HG03575 (cell line): ENCODE measurements at regions not wholly inside any gene's neighbourhood (a gene's known extent, or its start where the extent isn't known, plus 50 kb on each side); places are given as distances from the start of the nearest gene placed in this dataset.
A peak's percentile ranks its signal among the peaks of the same experiment; 100 is the strongest.

Source experiments
- ATAC-seq: cut with Tn5 transposase; IDR thresholded peaks from one replicate; pipeline ENCODE4 v1.9.1; 2021; ENCODE audit not compliant: unreplicated experiment, insufficient number of reproducible peaks, low FRiP score; ENCODE audit errors: extremely low read depth

- ATAC-seq = no peak
Observed at GRCh38 chr6:51323056-51323455, 504.4 kb downstream of the TFAP2B start.

DNA sequence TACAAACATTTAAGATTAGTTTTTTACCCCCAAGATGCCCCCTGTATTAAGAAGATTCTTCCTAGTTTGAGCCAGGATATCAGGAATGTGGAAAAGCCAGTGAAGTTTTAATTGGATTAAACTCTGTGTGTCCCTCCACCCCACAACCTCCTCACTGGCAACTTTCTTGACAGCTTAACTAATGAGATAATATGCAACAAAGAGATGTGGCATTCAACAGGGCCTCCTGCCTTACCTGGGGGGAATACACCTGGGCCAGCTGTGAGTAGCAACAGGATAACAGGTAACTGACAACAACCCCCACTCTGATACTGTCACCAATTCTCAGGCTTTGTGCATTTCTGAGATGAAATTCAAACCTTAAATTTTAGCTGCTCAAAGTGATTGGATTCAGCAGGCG lies 512.3 kb downstream of the TFAP2B start:
- no peak for ATAC-seq

GRCh38 chr6:51335543-51335942 lies 516.9 kb downstream of the TFAP2B start:
- ATAC-seq = no peak

DNA sequence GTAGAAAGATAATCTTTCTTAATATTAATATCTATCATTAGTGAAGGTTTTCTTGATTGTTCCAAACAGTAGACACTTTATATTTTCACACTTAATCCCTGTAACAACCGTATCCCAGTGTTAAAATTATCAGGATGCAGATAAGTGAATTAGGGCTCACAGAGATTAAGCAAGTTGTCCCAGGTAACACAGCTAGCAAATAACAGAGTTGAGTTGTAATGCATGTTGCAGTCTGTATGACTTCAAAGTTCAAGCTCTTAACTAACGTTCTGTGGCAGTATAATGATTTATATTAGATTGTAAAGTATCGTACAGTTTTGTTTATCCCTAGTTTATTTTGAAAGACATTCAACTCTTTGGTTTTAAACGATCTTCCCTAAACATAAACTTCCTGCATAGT lies 517.5 kb downstream of the TFAP2B start:
- ATAC-seq = no peak

- ATAC-seq = no peak
Observed at GRCh38 chr6:51337277-51337676, 518.6 kb downstream of the TFAP2B start.

DNA sequence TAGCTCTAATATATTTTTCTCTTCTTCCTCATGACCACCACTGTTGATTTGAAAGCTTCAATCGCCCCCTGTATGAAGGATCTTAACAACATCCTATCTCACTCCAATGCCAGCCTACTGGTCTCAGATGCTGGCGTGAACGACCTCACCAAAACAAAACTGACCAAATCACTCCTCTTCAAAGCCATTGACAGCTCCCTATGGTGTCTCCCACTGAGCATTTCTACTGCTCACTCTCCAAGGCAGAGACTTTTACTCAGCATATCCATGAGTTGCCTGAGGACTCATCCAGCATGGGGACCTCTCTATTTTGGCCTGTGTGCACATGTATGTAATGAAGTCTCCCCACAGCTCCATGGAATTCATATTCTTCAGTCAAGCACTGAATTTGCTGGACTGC lies 520.4 kb downstream of the TFAP2B start:
- no peak for ATAC-seq

- ATAC-seq = no peak
Observed at GRCh38 chr6:51339728-51340127, 521.1 kb downstream of the TFAP2B start.

GRCh38 chr6:51342393-51342792 lies 523.7 kb downstream of the TFAP2B start:
- no peak for ATAC-seq

GRCh38 chr6:51349857-51350256 lies 531.2 kb downstream of the TFAP2B start:
- no peak for ATAC-seq

DNA sequence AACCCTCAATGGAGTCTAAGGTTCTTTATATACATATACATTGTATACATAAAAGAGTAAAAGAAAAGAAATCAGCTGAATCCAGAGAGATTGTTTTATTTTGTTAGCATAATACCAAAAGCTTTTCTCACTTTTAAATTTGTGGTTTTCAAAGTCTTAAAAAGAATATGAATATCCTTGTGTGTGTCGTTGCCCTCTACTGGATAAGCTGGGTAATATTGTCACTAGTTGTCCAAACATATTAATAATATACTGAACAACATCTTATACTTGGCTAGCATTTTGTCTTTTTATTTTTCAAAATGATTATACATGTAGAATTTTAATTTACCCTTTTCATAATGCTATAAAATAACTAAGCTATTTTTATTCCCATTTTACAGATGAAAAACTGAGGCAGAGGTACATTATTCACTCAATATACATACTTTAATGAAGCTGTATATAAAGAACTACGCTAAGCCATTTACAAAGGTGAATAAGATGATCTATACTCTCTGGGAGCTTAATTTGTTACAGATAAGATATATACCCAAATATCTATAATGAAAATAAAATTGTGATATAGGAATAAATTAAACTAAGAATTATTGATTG lies 531.7 kb downstream of the TFAP2B start:
- no peak for ATAC-seq

DNA sequence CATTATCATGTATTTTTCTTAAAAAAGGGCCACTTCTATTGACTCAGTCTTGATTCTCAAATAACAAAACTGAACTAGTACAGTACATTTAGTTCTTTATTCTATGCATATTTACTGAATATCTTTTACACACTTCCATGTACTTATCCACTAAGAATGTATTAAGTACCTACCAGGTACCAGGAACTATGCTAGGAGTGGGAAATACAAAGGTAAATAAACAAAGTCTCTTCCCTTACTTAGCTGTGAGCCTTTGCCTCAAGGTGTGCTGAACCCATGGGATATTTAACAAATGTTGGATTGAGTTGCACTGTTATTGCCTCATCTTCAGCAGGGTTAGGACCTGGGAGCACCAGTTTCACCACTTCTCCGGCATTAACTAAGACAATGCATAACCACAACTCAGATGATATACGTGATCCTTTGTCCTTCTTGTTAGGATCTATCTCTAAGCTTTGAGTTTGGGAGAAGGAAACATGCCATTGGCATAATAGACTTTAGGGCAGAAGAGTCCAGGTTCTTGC lies 533.9 kb downstream of the TFAP2B start:
- no peak for ATAC-seq

GRCh38 chr6:51360287-51360686 lies 541.6 kb downstream of the TFAP2B start:
- no peak for ATAC-seq

DNA sequence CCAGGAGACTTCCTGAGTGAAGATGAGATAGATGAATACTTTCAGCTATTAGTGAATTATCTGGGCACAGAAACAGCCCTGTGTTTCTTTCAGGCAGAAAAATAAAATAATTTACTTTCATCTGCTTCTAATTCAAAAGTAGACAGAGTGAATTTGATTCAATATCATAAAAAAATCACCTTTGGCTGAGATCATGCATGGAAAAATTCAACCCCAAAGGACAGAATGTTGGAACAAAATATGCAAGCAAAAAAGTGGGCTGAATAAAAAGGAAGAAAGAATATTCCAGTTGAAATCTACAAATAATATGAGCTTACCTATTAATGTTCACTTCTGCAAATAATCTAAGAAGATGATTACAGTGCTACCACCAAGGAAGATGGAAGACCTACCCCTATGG lies 546.9 kb downstream of the TFAP2B start:
- no peak for ATAC-seq

GRCh38 chr6:51369485-51369884 lies 550.8 kb downstream of the TFAP2B start:
- no peak for ATAC-seq

GRCh38 chr6:51382847-51383246 lies 564.2 kb downstream of the TFAP2B start:
- no peak for ATAC-seq

GRCh38 chr6:51384736-51385135 lies 566.1 kb downstream of the TFAP2B start:
- no peak for ATAC-seq

DNA sequence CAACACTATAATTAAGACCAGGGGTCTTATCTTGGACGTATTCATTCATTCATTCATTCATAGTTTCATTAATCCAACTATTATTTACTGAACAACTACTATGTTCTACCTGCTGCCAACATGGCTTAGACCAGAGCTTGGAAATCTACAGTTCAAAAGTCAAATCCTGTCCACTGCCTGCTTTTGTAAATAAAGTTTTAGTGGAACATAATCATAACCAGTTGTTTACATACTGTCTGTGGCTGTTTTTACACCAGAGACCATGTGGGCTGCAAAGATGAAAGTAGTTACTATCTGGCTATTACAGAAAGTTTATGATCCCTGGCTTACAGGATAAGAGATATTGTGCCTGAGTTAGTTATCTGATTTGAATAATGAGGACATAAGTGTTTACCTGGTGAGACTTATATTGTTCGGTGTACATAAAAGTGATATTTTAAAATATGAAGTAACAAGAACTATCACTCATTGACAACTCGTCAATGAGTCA lies 567.7 kb downstream of the TFAP2B start:
- ATAC-seq = no peak

- ATAC-seq = no peak
Observed at GRCh38 chr6:51387907-51388306, 569.2 kb downstream of the TFAP2B start.

- ATAC-seq = no peak
Observed at GRCh38 chr6:51394061-51394460, 575.4 kb downstream of the TFAP2B start.

- ATAC-seq = no peak
Observed at GRCh38 chr6:51396583-51396982, 577.9 kb downstream of the TFAP2B start.

- ATAC-seq = peak; percentile 67
Observed at GRCh38 chr6:51398064-51398705, 579.5 kb downstream of the TFAP2B start.
